ENCODE measurements at regions not wholly inside any gene's neighbourhood (a gene's known extent, or its start where the extent isn't known, plus 50 kb on each side); places are given as distances from the start of the nearest gene placed in this dataset.

GRCh38 chr3:117195034-117195433, 485.5 kb downstream of the TUSC7 start:
- TF ChIP-seq, protein P1, sequence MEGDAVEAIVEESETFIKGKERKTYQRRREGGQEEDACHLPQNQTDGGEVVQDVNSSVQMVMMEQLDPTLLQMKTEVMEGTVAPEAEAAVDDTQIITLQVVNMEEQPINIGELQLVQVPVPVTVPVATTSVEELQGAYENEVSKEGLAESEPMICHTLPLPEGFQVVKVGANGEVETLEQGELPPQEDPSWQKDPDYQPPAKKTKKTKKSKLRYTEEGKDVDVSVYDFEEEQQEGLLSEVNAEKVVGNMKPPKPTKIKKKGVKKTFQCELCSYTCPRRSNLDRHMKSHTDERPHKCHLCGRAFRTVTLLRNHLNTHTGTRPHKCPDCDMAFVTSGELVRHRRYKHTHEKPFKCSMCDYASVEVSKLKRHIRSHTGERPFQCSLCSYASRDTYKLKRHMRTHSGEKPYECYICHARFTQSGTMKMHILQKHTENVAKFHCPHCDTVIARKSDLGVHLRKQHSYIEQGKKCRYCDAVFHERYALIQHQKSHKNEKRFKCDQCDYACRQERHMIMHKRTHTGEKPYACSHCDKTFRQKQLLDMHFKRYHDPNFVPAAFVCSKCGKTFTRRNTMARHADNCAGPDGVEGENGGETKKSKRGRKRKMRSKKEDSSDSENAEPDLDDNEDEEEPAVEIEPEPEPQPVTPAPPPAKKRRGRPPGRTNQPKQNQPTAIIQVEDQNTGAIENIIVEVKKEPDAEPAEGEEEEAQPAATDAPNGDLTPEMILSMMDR (IDR thresholded peaks at IDR 0.05; ENCODE audit: low read depth, low read length): no peak
- no peak overlapping the region for H3K4me3 ChIP-seq (ENCODE audit: low read depth, low read length)

GRCh38 chr3:117200962-117201361, 491.4 kb downstream of the TUSC7 start:
- TF ChIP-seq, protein P1 (IDR thresholded peaks at IDR 0.05; ENCODE audit: low read depth, low read length): no peak

DNA sequence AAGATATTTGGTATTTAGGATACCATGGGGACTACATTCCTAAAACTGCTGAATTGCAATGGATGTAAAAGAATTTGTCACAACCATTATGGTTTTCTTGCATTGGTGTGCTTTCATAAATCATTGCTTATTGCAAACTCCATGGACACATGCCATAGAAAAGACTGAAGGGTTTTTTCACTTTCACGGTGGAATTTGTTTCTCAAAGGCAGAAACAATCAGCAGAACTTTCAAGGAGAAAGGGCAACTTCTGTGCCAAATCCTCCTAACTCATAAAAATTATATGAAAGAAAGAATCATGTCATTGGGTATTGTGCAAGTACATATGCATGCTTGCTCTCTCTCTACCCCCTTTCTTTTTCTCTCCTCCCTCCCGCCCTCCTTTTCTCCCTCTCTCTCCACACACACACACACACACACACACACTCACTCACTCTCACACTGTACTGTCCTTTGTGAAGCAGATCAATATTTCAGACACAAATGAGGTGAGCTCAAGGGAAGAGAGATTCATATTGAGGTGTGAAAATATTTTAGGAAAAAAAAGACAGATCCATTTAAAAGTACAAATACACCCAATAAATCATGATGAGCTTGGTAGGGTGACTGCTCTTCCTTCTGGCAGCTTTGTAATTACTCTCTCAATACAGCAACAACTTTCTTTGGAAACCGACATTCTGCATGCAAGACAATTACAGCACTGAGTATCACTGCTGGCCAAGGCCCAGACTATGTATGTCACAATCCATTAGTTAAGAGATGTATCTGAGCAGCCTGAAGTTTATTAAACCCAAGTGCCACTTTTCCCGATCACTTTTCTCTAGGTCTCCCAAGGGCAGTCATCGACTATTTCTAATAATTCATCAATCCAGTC, 492.6 kb downstream of the TUSC7 start:
- no peak overlapping the region for H3K4me3 ChIP-seq (ENCODE audit: low read depth, low read length)
- TF ChIP-seq, protein P1 (IDR thresholded peaks at IDR 0.05; ENCODE audit: low read depth, low read length): no peak

More at GRCh38 chr3:117200962-117201361, 491.4 kb downstream of the TUSC7 start:
- no peak overlapping the region for H3K4me3 ChIP-seq (ENCODE audit: low read depth, low read length)

- no peak overlapping the region for H3K4me3 ChIP-seq (ENCODE audit: low read depth, low read length)
- TF ChIP-seq, protein P1 (IDR thresholded peaks at IDR 0.05; ENCODE audit: low read depth, low read length): no peak
Observed at GRCh38 chr3:117217355-117217754, 507.8 kb downstream of the TUSC7 start.

DNA sequence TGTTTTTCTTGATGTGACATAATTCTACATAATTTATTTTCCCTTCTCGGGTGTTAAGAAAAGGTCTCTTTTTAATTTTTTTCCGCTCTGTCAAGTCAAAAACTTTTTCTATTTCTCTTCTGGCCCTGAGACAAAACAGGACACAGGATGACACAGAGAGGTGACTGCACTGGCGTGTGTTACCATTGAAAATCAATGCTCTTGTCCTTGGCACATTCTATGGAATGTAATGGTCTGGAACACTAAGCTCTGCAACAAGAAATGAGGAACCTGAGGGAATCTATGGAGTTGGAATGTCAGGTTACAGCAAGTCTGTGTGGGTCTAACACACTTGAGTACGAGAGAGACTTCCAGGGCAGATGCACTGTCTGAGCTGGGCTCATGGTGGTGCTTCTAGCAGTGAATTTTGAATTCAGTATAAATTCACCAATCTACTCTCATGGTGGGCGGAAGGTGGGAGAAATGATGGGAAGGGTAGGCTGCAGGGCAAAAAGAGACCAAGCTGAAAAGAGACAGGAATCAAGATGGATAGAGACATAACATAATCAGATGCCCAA, 508.3 kb downstream of the TUSC7 start:
- TF ChIP-seq, protein P1 (IDR thresholded peaks at IDR 0.05; ENCODE audit: low read depth, low read length): no peak

DNA sequence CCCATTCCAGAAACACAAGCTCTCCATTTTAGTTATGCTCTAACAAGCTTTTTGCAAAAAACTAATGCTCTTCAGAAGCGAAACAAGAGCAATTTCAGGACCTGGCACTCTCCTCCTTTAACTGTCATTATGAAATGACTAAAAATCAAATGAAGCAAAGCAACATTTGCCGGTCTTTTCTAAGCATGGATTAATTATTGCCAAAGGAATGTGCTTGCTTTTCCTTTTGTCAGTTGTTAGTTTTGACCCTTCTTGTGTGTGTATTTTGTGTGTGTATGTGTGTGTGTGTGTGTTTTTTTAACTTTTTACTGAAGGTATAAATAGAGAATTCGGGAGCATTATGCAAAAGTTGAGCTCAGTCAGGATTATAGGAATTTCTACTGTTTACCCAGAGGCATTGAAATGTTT, 509.1 kb downstream of the TUSC7 start:
- TF ChIP-seq, protein P1 (IDR thresholded peaks at IDR 0.05; ENCODE audit: low read depth, low read length): no peak

More for the DNA sequence above, 508.3 kb downstream of the TUSC7 start:
- no peak overlapping the region for H3K4me3 ChIP-seq (ENCODE audit: low read depth, low read length)

DNA sequence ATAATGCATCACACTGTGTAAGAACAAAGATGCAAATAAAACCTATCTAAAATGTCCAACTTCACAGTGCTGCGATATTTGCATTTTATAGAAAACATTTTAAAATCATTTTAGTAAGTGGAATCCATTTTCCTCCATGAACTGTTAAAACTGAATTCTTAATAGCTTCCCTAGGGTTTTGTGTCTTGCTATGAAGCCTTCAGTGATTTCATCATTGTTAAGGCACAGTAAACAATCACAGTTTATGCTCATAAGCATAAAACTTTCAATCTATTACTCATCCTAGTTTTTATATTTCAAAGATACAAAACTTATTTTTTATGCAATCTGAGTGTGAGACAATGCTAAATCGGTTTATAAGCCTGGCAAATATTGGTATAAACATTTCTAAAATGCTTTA, 509.7 kb downstream of the TUSC7 start:
- TF ChIP-seq, protein P1 (IDR thresholded peaks at IDR 0.05; ENCODE audit: low read depth, low read length): no peak
- no peak overlapping the region for H3K4me3 ChIP-seq (ENCODE audit: low read depth, low read length)

More for the DNA sequence above, 509.1 kb downstream of the TUSC7 start:
- no peak overlapping the region for H3K4me3 ChIP-seq (ENCODE audit: low read depth, low read length)

All from WI38 (cell line).